Neural cell (in vitro differentiated cells): ENCODE measurements at regions not wholly inside any gene's neighbourhood (a gene's known extent, or its start where the extent isn't known, plus 50 kb on each side); places are given as distances from the start of the nearest gene placed in this dataset.

Experiments
- H2AFZ ChIP-seq: fragments of 200-600, 300-800 bp; sonication (generic), shearing (Covaris generic); 2 replicates; pipeline ENCODE4 v1.6.0; 2014; ENCODE audit warnings: low read depth, mild to moderate bottlenecking, antibody characterized with exemption, low read length, moderate library complexity
- H3F3A ChIP-seq: fragments of 200-600 bp; shearing (Covaris generic); 2 replicates; pipeline ENCODE4 v1.6.1; 2016; ENCODE audit warnings: mild to moderate bottlenecking, moderate library complexity, mixed read lengths, antibody characterized with exemption, low read length; ENCODE audit not compliant: insufficient read depth, poor library complexity, severe bottlenecking
- H3K27ac ChIP-seq: fragments of 200-600, 300-800 bp; sonication (generic), shearing (Covaris generic); 2 replicates; pipeline ENCODE4 v1.5.1; 2014; ENCODE audit warnings: mild to moderate bottlenecking, low read length, moderate library complexity
- H3K27me3 ChIP-seq: fragments of 300-800, 200-600 bp; sonication (generic), shearing (Covaris generic); 2 replicates; pipeline ENCODE4 v1.6.0; 2014; ENCODE audit warnings: mild to moderate bottlenecking, low read depth, low read length, moderate library complexity; ENCODE audit not compliant: insufficient read depth
- H3K36me3 ChIP-seq: fragments of 300-800, 200-600 bp; sonication (generic), shearing (Covaris generic); 2 replicates; pipeline ENCODE4 v1.5.1; 2014; ENCODE audit warnings: mild to moderate bottlenecking, antibody characterized with exemption, low read length, moderate library complexity; ENCODE audit not compliant: insufficient read depth
- H3K4me2 ChIP-seq: fragments of 300-800, 200-600 bp; sonication (generic), shearing (Covaris generic); 2 replicates; pipeline ENCODE4 v1.6.0; 2014; ENCODE audit warnings: mild to moderate bottlenecking, low read length
- H3K4me3 ChIP-seq: fragments of 300-800, 200-600 bp; sonication (generic), shearing (Covaris generic); 2 replicates; pipeline ENCODE4 v1.5.1; 2014; ENCODE audit warnings: mild to moderate bottlenecking, low read length, moderate library complexity
- H3K79me2 ChIP-seq: fragments of 200-600 bp; shearing (Covaris generic); replicated peaks from 2 replicates; pipeline ENCODE4 v1.6.0; 2014; ENCODE audit warnings: mild to moderate bottlenecking, low read length, moderate library complexity; ENCODE audit not compliant: insufficient read depth
- H3K9ac ChIP-seq: fragments of 300-800, 200-600 bp; sonication (generic), shearing (Covaris generic); 2 replicates; pipeline ENCODE4 v1.6.1; 2016; ENCODE audit warnings: mild to moderate bottlenecking, low read length, mixed read lengths
- H3K9me2 ChIP-seq: fragments of 200-600 bp; shearing (Covaris generic); 2 replicates; pipeline ENCODE4 v1.6.1; 2016; ENCODE audit warnings: mild to moderate bottlenecking, low read length, mixed read lengths; ENCODE audit not compliant: insufficient read depth
- H3K9me3 ChIP-seq: fragments of 200-600, 300-800 bp; sonication (generic), shearing (Covaris generic); 2 replicates; pipeline ENCODE4 v1.6.1; 2016; ENCODE audit warnings: mild to moderate bottlenecking, mixed run types, low read length, moderate library complexity, mixed read lengths
- H4K20me1 ChIP-seq: fragments of 200-600 bp; shearing (Covaris generic); 2 replicates; pipeline ENCODE4 v1.6.1; 2016; ENCODE audit warnings: mild to moderate bottlenecking, mixed run types; ENCODE audit not compliant: insufficient read depth
- CTCF ChIP-seq: fragments of 450-650 bp; IDR thresholded peaks from 2 replicates; pipeline ENCODE4 v1.5.1; 2014; ENCODE audit warnings: antibody characterized with exemption, mild to moderate bottlenecking, moderate library complexity; ENCODE audit not compliant: poor library complexity, severe bottlenecking
- EP300 ChIP-seq: fragments of 450-650 bp; conservative IDR thresholded peaks from 2 replicates; pipeline ENCODE4 v1.6.1; 2014; ENCODE audit warnings: antibody characterized with exemption, mild to moderate bottlenecking, moderate library complexity; ENCODE audit not compliant: poor library complexity, severe bottlenecking
- EZH2 ChIP-seq: fragments of 200-600, 300-800 bp; shearing (Covaris generic), sonication (generic); IDR thresholded peaks from 2 replicates; pipeline ENCODE4 v1.6.1; 2014; ENCODE audit warnings: antibody characterized with exemption, low read length, borderline replicate concordance, mild to moderate bottlenecking; ENCODE audit not compliant: insufficient read depth, poor library complexity, severe bottlenecking
- MXI1 ChIP-seq: fragments of 450-650 bp; conservative IDR thresholded peaks from 2 replicates; pipeline ENCODE4 v1.6.1; 2014; ENCODE audit warnings: antibody characterized with exemption, mild to moderate bottlenecking; ENCODE audit not compliant: poor library complexity, severe bottlenecking
- POLR2AphosphoS5 ChIP-seq: IDR thresholded peaks from 2 replicates; pipeline ENCODE4 v1.6.1; 2012
- RAD21 ChIP-seq: fragments of 450-650 bp; conservative IDR thresholded peaks from 2 replicates; pipeline ENCODE4 v1.6.1; 2014; ENCODE audit warnings: antibody characterized with exemption, mild to moderate bottlenecking, moderate library complexity
- REST ChIP-seq: IDR thresholded peaks from 2 replicates; pipeline ENCODE4 v1.6.1; 2012; ENCODE audit warnings: borderline replicate concordance
- SMC3 ChIP-seq: fragments of 450-650 bp; conservative IDR thresholded peaks from 2 replicates; pipeline ENCODE4 v1.6.1; 2014; ENCODE audit warnings: antibody characterized with exemption, mild to moderate bottlenecking, moderate library complexity; ENCODE audit not compliant: poor library complexity
- TAF1 ChIP-seq: IDR thresholded peaks from 2 replicates; pipeline ENCODE4 v1.6.1; 2012; ENCODE audit warnings: low read depth

GRCh38 chr15:54859982-54860381 is 336.8 kb downstream of the RSL24D1 start:
- H3F3A ChIP-seq = no peaks in the 10 kb centered on the region
- H3K4me3 ChIP-seq = no peak overlapping the region
- TF ChIP-seq EZH2 (no peak), CTCF (no peak), MXI1 (no peak), RAD21 (no peak), SMC3 (no peak), POLR2AphosphoS5 (no peak), REST (no peak), TAF1 (no peak), EP300 (no peak)
- H3K27ac ChIP-seq = no peak overlapping the region
- no peak overlapping the region for H3K4me2 ChIP-seq
- no peak overlapping the region for H3K9ac ChIP-seq
- H2AFZ ChIP-seq = no peak overlapping the region
- no peaks in the 10 kb centered on the region for H3K79me2 ChIP-seq
- H3K9me3 ChIP-seq = peaks cover 9% of the 10 kb centered on the region
- no peaks in the 10 kb centered on the region for H3K36me3 ChIP-seq
- no peaks in the 10 kb centered on the region for H3K27me3 ChIP-seq
- H3K9me2 ChIP-seq = no peaks in the 10 kb centered on the region
- no peaks in the 10 kb centered on the region for H4K20me1 ChIP-seq

- no peaks in the 10 kb centered on the region for H3K36me3 ChIP-seq
- H3K4me3 ChIP-seq = no peak overlapping the region
- no peak overlapping the region for H3K27ac ChIP-seq
- peaks cover 7% of the 10 kb centered on the region for H3K9me3 ChIP-seq
- no peak overlapping the region for H3K9ac ChIP-seq
- H3K9me2 ChIP-seq = no peaks in the 10 kb centered on the region
- no peaks in the 10 kb centered on the region for H3K79me2 ChIP-seq
- H3K4me2 ChIP-seq = no peak overlapping the region
- no peaks in the 10 kb centered on the region for H3K27me3 ChIP-seq
- TF ChIP-seq RAD21 = no peak
- TF ChIP-seq POLR2AphosphoS5 = no peak
- TF ChIP-seq MXI1 = no peak
- H3F3A ChIP-seq = no peaks in the 10 kb centered on the region
- no peak overlapping the region for H2AFZ ChIP-seq
- no peaks in the 10 kb centered on the region for H4K20me1 ChIP-seq
These were observed 342.1 kb downstream of the RSL24D1 start for GRCh38 chr15:54854667-54855066.

- no peak overlapping the region for H3K9ac ChIP-seq
- TF ChIP-seq POLR2AphosphoS5 (no peak), MXI1 (no peak), SMC3 (no peak), TAF1 (no peak)
- no peaks in the 10 kb centered on the region for H4K20me1 ChIP-seq
- no peak overlapping the region for H3K4me3 ChIP-seq
- H3K9me3 ChIP-seq = no peaks in the 10 kb centered on the region
- H3K4me2 ChIP-seq = no peak overlapping the region
- no peaks in the 10 kb centered on the region for H3F3A ChIP-seq
- no peaks in the 10 kb centered on the region for H3K27me3 ChIP-seq
- H3K79me2 ChIP-seq = no peaks in the 10 kb centered on the region
- no peak overlapping the region for H2AFZ ChIP-seq
- H3K36me3 ChIP-seq = no peaks in the 10 kb centered on the region
- no peaks in the 10 kb centered on the region for H3K9me2 ChIP-seq
- no peak overlapping the region for H3K27ac ChIP-seq
These were observed 346.6 kb downstream of the RSL24D1 start for GRCh38 chr15:54850101-54850500.
